Fibroblast of lung (primary cell): ENCODE measurements at regions not wholly inside any gene's neighbourhood (a gene's known extent, or its start where the extent isn't known, plus 50 kb on each side); places are given as distances from the start of the nearest gene placed in this dataset.

ENCODE experiments used
- DNase-seq, 2 donors: peaks; one replicate each; pipeline versions ENCODE4 v3.0.0 to v3.0.0-alpha.2; 2010; ENCODE audit warnings: low read depth in 2 of 2
- H2AFZ ChIP-seq: 2 replicates; pipeline ENCODE4 v1.5.1; 2012; ENCODE audit warnings: low read length, control low read depth, inconsistent platforms
- H3K27ac ChIP-seq: 2 replicates; pipeline ENCODE4 v1.5.1; 2011; ENCODE audit warnings: low read length, control low read depth; ENCODE audit not compliant: insufficient read depth
- H3K27me3 ChIP-seq: 2 replicates; pipeline ENCODE4 v1.5.1; 2011; ENCODE audit warnings: mild to moderate bottlenecking, low read length; ENCODE audit not compliant: control insufficient read depth, insufficient read depth
- H3K36me3 ChIP-seq: 2 replicates; pipeline ENCODE4 v1.5.1; 2011; ENCODE audit warnings: low read length; ENCODE audit not compliant: control insufficient read depth, insufficient read depth
- H3K4me1 ChIP-seq: 2 replicates; pipeline ENCODE4 v1.5.1; 2011; ENCODE audit warnings: low read length; ENCODE audit not compliant: control insufficient read depth, insufficient read depth; ENCODE audit errors: extremely low read depth
- H3K4me2 ChIP-seq: 2 replicates; pipeline ENCODE4 v1.5.1; 2011; ENCODE audit warnings: low read length, control low read depth; ENCODE audit not compliant: insufficient read depth; ENCODE audit errors: extremely low read depth
- H3K4me3 ChIP-seq, 4 experiments: fragments of 200-600 bp in 1 of 4; sonication (generic) in 1 of 4; replicated peaks in 1 of 4; 2 replicates each; pipeline ENCODE4 v1.5.1; 2011 to 2016; ENCODE audit warnings: low read length in 4 of 4, low read depth in 3 of 4, mild to moderate bottlenecking in 3 of 4, control low read depth in 2 of 4, inconsistent platforms in 1 of 4, mixed read lengths in 1 of 4; ENCODE audit not compliant: insufficient read depth in 1 of 4; ENCODE audit errors: control extremely low read depth in 1 of 4
- H3K79me2 ChIP-seq: 2 replicates; pipeline ENCODE4 v1.5.1; 2012; ENCODE audit warnings: mild to moderate bottlenecking, low read length, inconsistent platforms; ENCODE audit not compliant: control insufficient read depth, insufficient read depth
- H3K9ac ChIP-seq: 2 replicates; pipeline ENCODE4 v1.5.1; 2011; ENCODE audit warnings: mild to moderate bottlenecking, low read length, control low read depth; ENCODE audit not compliant: insufficient read depth
- H3K9me3 ChIP-seq: 2 replicates; pipeline ENCODE4 v1.5.1; 2012; ENCODE audit warnings: low read depth, low read length; ENCODE audit not compliant: control insufficient read depth, insufficient read depth
- H4K20me1 ChIP-seq: 2 replicates; pipeline ENCODE4 v1.5.1; 2011; ENCODE audit warnings: low read length; ENCODE audit not compliant: control insufficient read depth, insufficient read depth; ENCODE audit errors: extremely low read depth
- CTCF ChIP-seq, 2 donors: IDR thresholded peaks in 1 of 2; conservative IDR thresholded peaks in 1 of 2; 1 replicate in 1 of 2; 2 replicates in 1 of 2; pipeline ENCODE4 v1.5.1; 2011 to 2012; ENCODE audit warnings: low read length in 2 of 2, control low read depth in 1 of 2, inconsistent platforms in 1 of 2, low read depth in 1 of 2, mild to moderate bottlenecking in 1 of 2
- EZH2 ChIP-seq: IDR thresholded peaks from 2 replicates; pipeline ENCODE4 v1.5.1; 2012; ENCODE audit warnings: low read length, control low read depth, mild to moderate bottlenecking; ENCODE audit errors: missing control alignments

DNA sequence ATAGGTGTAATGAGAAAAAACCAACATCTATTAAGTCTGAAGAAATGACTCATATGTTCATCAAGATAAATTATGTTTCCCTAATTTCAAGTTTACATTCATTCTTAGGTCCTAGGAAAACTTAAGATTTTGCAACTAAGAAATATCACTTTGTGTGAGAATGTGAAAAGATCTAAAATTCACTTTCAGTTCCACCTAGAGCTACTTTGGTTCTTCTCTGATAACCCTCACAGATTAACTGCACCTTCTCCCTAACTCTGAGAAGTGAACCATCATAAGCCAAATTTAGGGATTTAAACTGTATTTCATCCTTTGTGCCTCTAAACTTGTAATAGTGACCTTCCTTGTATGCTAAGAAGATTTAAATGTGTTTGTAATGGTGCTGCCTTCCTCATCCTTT, 213.0 kb downstream of the FRK start:
- no peak overlapping the region for H3K4me3 ChIP-seq
- no peak for TF ChIP-seq EZH2
- no peak for TF ChIP-seq CTCF (conservative IDR thresholded peaks at IDR 0.05 in 1 of 2, IDR thresholded peaks at IDR 0.05 in 1 of 2; ENCODE audit: low read depth in 1 of 2, low read length in 2 of 2)
- H4K20me1 ChIP-seq, result no peaks in the 10 kb centered on the region

DNA sequence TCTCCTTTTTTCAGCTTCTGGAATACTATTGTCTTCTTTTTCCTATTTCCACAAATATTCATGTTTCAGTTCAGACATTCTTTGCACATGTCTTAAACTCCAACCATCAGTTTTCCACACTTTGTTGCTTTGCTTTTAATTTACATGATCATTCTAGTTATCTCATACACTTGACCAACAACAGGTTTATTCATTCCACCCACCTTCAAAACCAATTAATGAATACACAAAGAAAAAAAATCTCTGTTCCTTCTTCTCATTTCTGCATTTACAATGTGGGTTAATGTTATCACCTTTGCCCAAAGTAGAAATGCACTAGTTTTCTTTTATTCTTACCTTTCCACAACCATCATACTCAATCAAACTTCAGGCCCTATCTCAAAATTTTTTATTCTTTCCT, 216.7 kb downstream of the FRK start:
- TF ChIP-seq CTCF (conservative IDR thresholded peaks at IDR 0.05 in 1 of 2, IDR thresholded peaks at IDR 0.05 in 1 of 2; ENCODE audit: low read depth in 1 of 2, low read length in 2 of 2) (no peak), EZH2 (no peak)
- Histone ChIP-seq H4K20me1 (no peaks in the 10 kb centered on the region), H3K9me3 (no peaks in the 10 kb centered on the region), H3K4me1 (no peaks in the 10 kb centered on the region), H3K79me2 (no peaks in the 10 kb centered on the region), H3K36me3 (no peaks in the 10 kb centered on the region), H3K4me2 (no peak overlapping the region), H3K27ac (no peak overlapping the region), H3K9ac (no peak overlapping the region), H3K27me3 (no peaks in the 10 kb centered on the region), H2AFZ (no peak overlapping the region), H3K4me3 (no peak overlapping the region)
- DNase-seq, result no peak

More for the DNA sequence above, 213.0 kb downstream of the FRK start:
- Histone ChIP-seq H3K4me2 (no peak overlapping the region), H3K9ac (no peak overlapping the region), H3K9me3 (no peaks in the 10 kb centered on the region), H3K4me1 (no peaks in the 10 kb centered on the region), H3K79me2 (no peaks in the 10 kb centered on the region), H2AFZ (no peak overlapping the region), H3K27ac (no peak overlapping the region), H3K27me3 (no peaks in the 10 kb centered on the region), H3K36me3 (no peaks in the 10 kb centered on the region)
- DNase-seq, result no peak

DNA sequence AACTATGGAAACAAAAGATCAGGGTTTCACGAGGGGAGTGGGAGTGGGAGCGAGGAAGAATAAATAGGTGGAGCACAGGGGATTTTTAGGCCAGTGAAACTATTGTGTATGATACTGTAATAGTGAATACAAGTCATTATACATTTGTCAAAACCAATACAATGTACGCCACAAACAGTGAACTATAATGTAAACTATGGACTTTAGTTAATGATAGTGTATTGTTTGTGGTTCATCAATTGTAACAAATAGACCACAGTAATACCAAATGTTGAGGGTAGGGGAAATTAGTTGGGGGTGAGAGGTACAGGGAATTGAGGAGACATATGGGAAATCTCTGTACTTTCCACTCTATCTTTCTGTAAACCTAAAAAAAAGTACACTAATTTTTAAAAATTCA, 218.4 kb downstream of the FRK start:
- Histone ChIP-seq H4K20me1 (no peaks in the 10 kb centered on the region), H3K4me1 (no peaks in the 10 kb centered on the region), H3K4me2 (no peak overlapping the region), H3K79me2 (no peaks in the 10 kb centered on the region), H3K9ac (no peak overlapping the region), H3K27ac (no peak overlapping the region), H3K36me3 (no peaks in the 10 kb centered on the region), H3K27me3 (no peaks in the 10 kb centered on the region), H3K9me3 (no peaks in the 10 kb centered on the region), H3K4me3 (no peak overlapping the region), H2AFZ (no peak overlapping the region)
- TF ChIP-seq EZH2 (no peak), CTCF (conservative IDR thresholded peaks at IDR 0.05 in 1 of 2, IDR thresholded peaks at IDR 0.05 in 1 of 2; ENCODE audit: low read depth in 1 of 2, low read length in 2 of 2) (no peak)
- DNase-seq, result no peak
